ENCODE measurements at regions not wholly inside any gene's neighbourhood (a gene's known extent, or its start where the extent isn't known, plus 50 kb on each side); places are given as distances from the start of the nearest gene placed in this dataset.

GRCh38 chr11:103716363-103716762 is 320.1 kb upstream of the DDI1 start:
- ChIA-PET CTCF (no interaction called here), POLR2A (no interaction called here)
- no peaks in the 10 kb centered on the region for H3K9me3 ChIP-seq (ENCODE audit: control insufficient read depth, insufficient read depth, low read depth, low read length)
- no peak overlapping the region for H3K27ac ChIP-seq (ENCODE audit: extremely low read depth, low read depth, low read length)
- TF ChIP-seq ZNF645 (tag by site-specific recombination; IDR thresholded peaks at IDR 0.05) = no peak
- no peak for TF ChIP-seq ZNF670 (tag by site-specific recombination; IDR thresholded peaks at IDR 0.05; ENCODE audit: low read depth)
- TF ChIP-seq ZNF169 (tag by site-specific recombination; IDR thresholded peaks at IDR 0.05) = no peak
- TF ChIP-seq ZBTB26 (tag by site-specific recombination; optimal IDR thresholded peaks at IDR 0.05) = no peak
- TF ChIP-seq ZNF24 (tag by site-specific recombination; IDR thresholded peaks at IDR 0.05) = no peak
- TF ChIP-seq ZNF280C (tag by site-specific recombination; IDR thresholded peaks at IDR 0.05) = no peak
- no peak for TF ChIP-seq ZNF16 (tag by site-specific recombination; IDR thresholded peaks at IDR 0.05; ENCODE audit: low read depth)
- H3K4me3 ChIP-seq (ENCODE audit: low read depth, low read length) = no peak overlapping the region
- no peaks in the 10 kb centered on the region for H3K36me3 ChIP-seq (ENCODE audit: control insufficient read depth in 2 of 2, insufficient read depth in 1 of 2, low read length in 2 of 2)
- H3K4me1 ChIP-seq (ENCODE audit: control insufficient read depth, insufficient read depth, low read length) = no peaks in the 10 kb centered on the region

- ChIA-PET POLR2A (no interaction called here), CTCF (no interaction called here)
- H3K4me3 ChIP-seq (ENCODE audit: low read depth, low read length) = no peak overlapping the region
These were observed 309.2 kb upstream of the DDI1 start for GRCh38 chr11:103727262-103727661.

More at GRCh38 chr11:103727262-103727661, 309.2 kb upstream of the DDI1 start:
- TF ChIP-seq ZNF561 (tag by site-specific recombination; IDR thresholded peaks at IDR 0.05; ENCODE audit: borderline replicate concordance) = no peak
- no peak for TF ChIP-seq ZSCAN16 (tag by site-specific recombination; IDR thresholded peaks at IDR 0.05)
- no peak for TF ChIP-seq KLF17 (tag by site-specific recombination; IDR thresholded peaks at IDR 0.05)
- no peak for TF ChIP-seq PATZ1 (tag by site-specific recombination; IDR thresholded peaks at IDR 0.05)
- TF ChIP-seq ZNF585B (tag by site-specific recombination; IDR thresholded peaks at IDR 0.05) = peak; percentile 74
- no peak for TF ChIP-seq ZNF664 (tag by site-specific recombination; IDR thresholded peaks at IDR 0.05)
- no peak for TF ChIP-seq ZBTB1 (tag by site-specific recombination; IDR thresholded peaks at IDR 0.05)
- TF ChIP-seq ZNF10 (tag by site-specific recombination; IDR thresholded peaks at IDR 0.05) = no peak
- no peak for TF ChIP-seq ZNF830 (tag by site-specific recombination; IDR thresholded peaks at IDR 0.05; ENCODE audit: low read depth)
- Histone ChIP-seq H3K4me1 (ENCODE audit: control insufficient read depth, insufficient read depth, low read length) (no peaks in the 10 kb centered on the region), H3K36me3 (ENCODE audit: control insufficient read depth in 2 of 2, insufficient read depth in 1 of 2, low read length in 2 of 2) (no peaks in the 10 kb centered on the region), H3K9me3 (ENCODE audit: control insufficient read depth, insufficient read depth, low read depth, low read length) (no peaks in the 10 kb centered on the region), H3K27ac (ENCODE audit: extremely low read depth, low read depth, low read length) (no peak overlapping the region)

Data from HEK293 (cell line).